K562 (cell line): ENCODE measurements at regions not wholly inside any gene's neighbourhood (a gene's known extent, or its start where the extent isn't known, plus 50 kb on each side); places are given as distances from the start of the nearest gene placed in this dataset.

Source experiments
- BHLHE40 ChIP-seq: IDR thresholded peaks from 2 replicates; pipeline ENCODE4 v1.6.1; 2011; ENCODE audit warnings: low read length, improper control_type of control experiment
- BMI1 ChIP-seq: fragments of 150-350 bp; IDR thresholded peaks from 2 replicates; pipeline ENCODE4 v1.6.1; 2014; ENCODE audit warnings: low read length
- CBFA2T3 ChIP-seq: fragments of 450-650 bp; IDR thresholded peaks from 2 replicates; pipeline ENCODE4 v1.6.1; 2017
- CUX1 ChIP-seq: fragments of 200-800 bp; sonication (Bioruptor generic); IDR thresholded peaks from 2 replicates; pipeline ENCODE4 v1.6.1; 2016; ENCODE audit warnings: missing genetic modification characterization, missing compliant biosample characterization
- EHMT2 ChIP-seq: fragments of 450-650 bp; IDR thresholded peaks from 2 replicates; pipeline ENCODE4 v1.6.1; 2018; ENCODE audit warnings: antibody characterized with exemption
- HNRNPK ChIP-seq: fragments of 200-400 bp; formaldehyde crosslinking; IDR thresholded peaks from one replicate; pipeline ENCODE4 v1.6.1; 2018; ENCODE audit warnings: mild to moderate bottlenecking, low read depth, low read length; ENCODE audit not compliant: poor library complexity, severe bottlenecking
- MAX ChIP-seq: sonication (generic); formaldehyde crosslinking; IDR thresholded peaks from 2 replicates; pipeline ENCODE4 v1.9.0; 2022; ENCODE audit warnings: mild to moderate bottlenecking, missing genetic modification reagents
- NFIC ChIP-seq: fragments of 450-650 bp; IDR thresholded peaks from 2 replicates; pipeline ENCODE4 v1.6.1; 2017; ENCODE audit warnings: mild to moderate bottlenecking, inconsistent platforms
- POLR2A ChIP-seq: fragments of 450-650 bp; conservative IDR thresholded peaks from 2 replicates; pipeline ENCODE4 v1.6.1; 2016
- RB1 ChIP-seq: fragments of 450-650 bp; IDR thresholded peaks from 2 replicates; pipeline ENCODE4 v1.6.1; 2017; ENCODE audit warnings: low read depth, mild to moderate bottlenecking
- RBM22 ChIP-seq: fragments of 200-400 bp; formaldehyde crosslinking; IDR thresholded peaks from 2 replicates; pipeline ENCODE4 v1.6.1; 2018; ENCODE audit warnings: low read length, low read depth; ENCODE audit not compliant: poor library complexity, severe bottlenecking
- SIRT6 ChIP-seq: IDR thresholded peaks from one replicate; pipeline ENCODE4 v1.6.1; 2012; ENCODE audit warnings: low read depth, mild to moderate bottlenecking, control low read depth, inconsistent platforms, low read length, moderate library complexity
- SOX6 ChIP-seq: fragments of 450-650 bp; IDR thresholded peaks from 2 replicates; pipeline ENCODE4 v1.6.1; 2014; ENCODE audit warnings: mild to moderate bottlenecking
- STAT5B ChIP-seq: fragments of 250-450 bp; sonication (Bioruptor Pico); IDR thresholded peaks from 2 replicates; pipeline ENCODE4 v1.8.0; 2021; ENCODE audit warnings: mild to moderate bottlenecking, inconsistent platforms
- ZNF232 ChIP-seq: sonication (generic); formaldehyde crosslinking; IDR thresholded peaks from 2 replicates; pipeline ENCODE4 v1.8.0; 2022; ENCODE audit warnings: mild to moderate bottlenecking, missing genetic modification reagents
- ZNF589 ChIP-seq: fragments of 200-800 bp; sonication (Bioruptor generic); IDR thresholded peaks from 2 replicates; pipeline ENCODE4 v1.6.1; 2016; ENCODE audit warnings: low read depth, missing genetic modification characterization, missing compliant biosample characterization
- TF ChIP-seq, protein P1 (sequence below): sonication (generic); formaldehyde crosslinking; IDR thresholded peaks from 2 replicates; pipeline ENCODE4 v1.4.0; 2020; ENCODE audit warnings: mild to moderate bottlenecking, missing genetic modification reagents

GRCh38 chr14:61103541-61104339, 122.7 kb downstream of the SLC38A6 start (continued):
- no peak for TF ChIP-seq CUX1 (CRISPR knock-in tag)
- no peak for TF ChIP-seq ZNF589
- TF ChIP-seq NFIC, result 0 out of 2 replicates have a peak, but pooled peaks have one; percentile 12
- peak; percentile 11; the same call in 1 of the 2 replicates for TF ChIP-seq CBFA2T3
- TF ChIP-seq EHMT2, result no peak
- TF ChIP-seq MAX (CRISPR knock-in tag), result 0 out of 2 replicates have a peak, but pooled peaks have one; percentile 4
- no peak for TF ChIP-seq ZNF232
- no peak for TF ChIP-seq SIRT6
- 0 out of 2 replicates have a peak, but pooled peaks have one; percentile 10 for TF ChIP-seq RB1
- TF ChIP-seq, protein P1, sequence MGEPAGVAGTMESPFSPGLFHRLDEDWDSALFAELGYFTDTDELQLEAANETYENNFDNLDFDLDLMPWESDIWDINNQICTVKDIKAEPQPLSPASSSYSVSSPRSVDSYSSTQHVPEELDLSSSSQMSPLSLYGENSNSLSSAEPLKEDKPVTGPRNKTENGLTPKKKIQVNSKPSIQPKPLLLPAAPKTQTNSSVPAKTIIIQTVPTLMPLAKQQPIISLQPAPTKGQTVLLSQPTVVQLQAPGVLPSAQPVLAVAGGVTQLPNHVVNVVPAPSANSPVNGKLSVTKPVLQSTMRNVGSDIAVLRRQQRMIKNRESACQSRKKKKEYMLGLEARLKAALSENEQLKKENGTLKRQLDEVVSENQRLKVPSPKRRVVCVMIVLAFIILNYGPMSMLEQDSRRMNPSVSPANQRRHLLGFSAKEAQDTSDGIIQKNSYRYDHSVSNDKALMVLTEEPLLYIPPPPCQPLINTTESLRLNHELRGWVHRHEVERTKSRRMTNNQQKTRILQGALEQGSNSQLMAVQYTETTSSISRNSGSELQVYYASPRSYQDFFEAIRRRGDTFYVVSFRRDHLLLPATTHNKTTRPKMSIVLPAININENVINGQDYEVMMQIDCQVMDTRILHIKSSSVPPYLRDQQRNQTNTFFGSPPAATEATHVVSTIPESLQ (CRISPR knock-in tag), result no peak
- TF ChIP-seq STAT5B, result no peak
- TF ChIP-seq BHLHE40, result peak; percentile 12; the same call in 1 of the 2 replicates
- TF ChIP-seq POLR2A, result peak; percentile 54; the same call in 1 of the 2 replicates
- TF ChIP-seq HNRNPK, result no peak
- peak; percentile 69 for TF ChIP-seq SOX6
- no peak for TF ChIP-seq BMI1
- no peak for TF ChIP-seq RBM22
